ENCODE measurements at regions not wholly inside any gene's neighbourhood (a gene's known extent, or its start where the extent isn't known, plus 50 kb on each side); places are given as distances from the start of the nearest gene placed in this dataset.

- Histone ChIP-seq H3K4me2 (ENCODE audit: low read depth, low read length, poor library complexity, severe bottlenecking) (no peak overlapping the region), H3K36me3 (ENCODE audit: insufficient read depth, low read length) (no peaks in the 10 kb centered on the region), H3F3A (ENCODE audit: low read depth) (no peaks in the 10 kb centered on the region), H3K79me2 (ENCODE audit: insufficient read depth, low read length) (no peaks in the 10 kb centered on the region), H3K4me1 (ENCODE audit: insufficient read depth, low read length, poor library complexity, severe bottlenecking) (no peaks in the 10 kb centered on the region), H4K20me1 (ENCODE audit: insufficient read depth, low read length, poor library complexity, severe bottlenecking) (no peaks in the 10 kb centered on the region), H3K9ac (ENCODE audit: low read depth, low read length, poor library complexity, severe bottlenecking) (no peak overlapping the region), H2AFZ (ENCODE audit: low read length) (no peak overlapping the region), H3K27me3 (ENCODE audit: insufficient read depth, low read length, poor library complexity, severe bottlenecking) (no peaks in the 10 kb centered on the region), H3K4me3 (ENCODE audit: low read length, poor library complexity, severe bottlenecking) (no peak overlapping the region), H3K9me3 (ENCODE audit: insufficient read depth, low read depth, low read length) (no peaks in the 10 kb centered on the region), H3K9me2 (replicated peaks; ENCODE audit: low read depth, low read length) (no peaks in the 10 kb centered on the region)
- TF ChIP-seq EZH2phosphoT487 (IDR thresholded peaks at IDR 0.05; ENCODE audit: borderline replicate concordance), result no peak
- TF ChIP-seq CTCF (conservative IDR thresholded peaks at IDR 0.05; ENCODE audit: low read length), result no peak
Measured at GRCh38 chr2:18924386-18924785, 335.0 kb upstream of the NT5C1B start.

GRCh38 chr2:18922276-18922675 is 332.9 kb upstream of the NT5C1B start:
- H3F3A ChIP-seq (ENCODE audit: low read depth), result no peaks in the 10 kb centered on the region
- H4K20me1 ChIP-seq (ENCODE audit: insufficient read depth, low read length, poor library complexity, severe bottlenecking), result no peaks in the 10 kb centered on the region
- no peak overlapping the region for H2AFZ ChIP-seq (ENCODE audit: low read length)
- H3K4me3 ChIP-seq (ENCODE audit: low read length, poor library complexity, severe bottlenecking), result no peak overlapping the region
- TF ChIP-seq CTCF (conservative IDR thresholded peaks at IDR 0.05; ENCODE audit: low read length) (no peak), EZH2phosphoT487 (IDR thresholded peaks at IDR 0.05; ENCODE audit: borderline replicate concordance) (no peak)
- H3K36me3 ChIP-seq (ENCODE audit: insufficient read depth, low read length), result no peaks in the 10 kb centered on the region
- H3K4me1 ChIP-seq (ENCODE audit: insufficient read depth, low read length, poor library complexity, severe bottlenecking), result no peaks in the 10 kb centered on the region
- no peaks in the 10 kb centered on the region for H3K27me3 ChIP-seq (ENCODE audit: insufficient read depth, low read length, poor library complexity, severe bottlenecking)
- no peak overlapping the region for H3K4me2 ChIP-seq (ENCODE audit: low read depth, low read length, poor library complexity, severe bottlenecking)
- H3K9me3 ChIP-seq (ENCODE audit: insufficient read depth, low read depth, low read length), result no peaks in the 10 kb centered on the region
- H3K79me2 ChIP-seq (ENCODE audit: insufficient read depth, low read length), result no peaks in the 10 kb centered on the region
- no peak overlapping the region for H3K9ac ChIP-seq (ENCODE audit: low read depth, low read length, poor library complexity, severe bottlenecking)
- no peaks in the 10 kb centered on the region for H3K9me2 ChIP-seq (replicated peaks; ENCODE audit: low read depth, low read length)

GRCh38 chr2:18918280-18918679 is 328.9 kb upstream of the NT5C1B start:
- no peak overlapping the region for H2AFZ ChIP-seq (ENCODE audit: low read length)
- no peaks in the 10 kb centered on the region for H3K36me3 ChIP-seq (ENCODE audit: insufficient read depth, low read length)
- no peaks in the 10 kb centered on the region for H3K9me2 ChIP-seq (replicated peaks; ENCODE audit: low read depth, low read length)
- no peaks in the 10 kb centered on the region for H4K20me1 ChIP-seq (ENCODE audit: insufficient read depth, low read length, poor library complexity, severe bottlenecking)
- H3K4me3 ChIP-seq (ENCODE audit: low read length, poor library complexity, severe bottlenecking), result no peak overlapping the region
- H3K9me3 ChIP-seq (ENCODE audit: insufficient read depth, low read depth, low read length), result no peaks in the 10 kb centered on the region
- no peak for TF ChIP-seq CTCF (conservative IDR thresholded peaks at IDR 0.05; ENCODE audit: low read length)
- TF ChIP-seq EZH2phosphoT487 (IDR thresholded peaks at IDR 0.05; ENCODE audit: borderline replicate concordance), result no peak
- H3K79me2 ChIP-seq (ENCODE audit: insufficient read depth, low read length), result no peaks in the 10 kb centered on the region
- no peaks in the 10 kb centered on the region for H3K4me1 ChIP-seq (ENCODE audit: insufficient read depth, low read length, poor library complexity, severe bottlenecking)
- no peak overlapping the region for H3K4me2 ChIP-seq (ENCODE audit: low read depth, low read length, poor library complexity, severe bottlenecking)
- no peaks in the 10 kb centered on the region for H3K27me3 ChIP-seq (ENCODE audit: insufficient read depth, low read length, poor library complexity, severe bottlenecking)
- no peak overlapping the region for H3K9ac ChIP-seq (ENCODE audit: low read depth, low read length, poor library complexity, severe bottlenecking)
- H3F3A ChIP-seq (ENCODE audit: low read depth), result no peaks in the 10 kb centered on the region

Data from Loucy (cell line).